ENCODE measurements at regions not wholly inside any gene's neighbourhood (a gene's known extent, or its start where the extent isn't known, plus 50 kb on each side); places are given as distances from the start of the nearest gene placed in this dataset.

- DNase-seq (ENCODE audit: unreplicated experiment), result no peak
- TF ChIP-seq, protein P1, sequence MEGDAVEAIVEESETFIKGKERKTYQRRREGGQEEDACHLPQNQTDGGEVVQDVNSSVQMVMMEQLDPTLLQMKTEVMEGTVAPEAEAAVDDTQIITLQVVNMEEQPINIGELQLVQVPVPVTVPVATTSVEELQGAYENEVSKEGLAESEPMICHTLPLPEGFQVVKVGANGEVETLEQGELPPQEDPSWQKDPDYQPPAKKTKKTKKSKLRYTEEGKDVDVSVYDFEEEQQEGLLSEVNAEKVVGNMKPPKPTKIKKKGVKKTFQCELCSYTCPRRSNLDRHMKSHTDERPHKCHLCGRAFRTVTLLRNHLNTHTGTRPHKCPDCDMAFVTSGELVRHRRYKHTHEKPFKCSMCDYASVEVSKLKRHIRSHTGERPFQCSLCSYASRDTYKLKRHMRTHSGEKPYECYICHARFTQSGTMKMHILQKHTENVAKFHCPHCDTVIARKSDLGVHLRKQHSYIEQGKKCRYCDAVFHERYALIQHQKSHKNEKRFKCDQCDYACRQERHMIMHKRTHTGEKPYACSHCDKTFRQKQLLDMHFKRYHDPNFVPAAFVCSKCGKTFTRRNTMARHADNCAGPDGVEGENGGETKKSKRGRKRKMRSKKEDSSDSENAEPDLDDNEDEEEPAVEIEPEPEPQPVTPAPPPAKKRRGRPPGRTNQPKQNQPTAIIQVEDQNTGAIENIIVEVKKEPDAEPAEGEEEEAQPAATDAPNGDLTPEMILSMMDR (IDR thresholded peaks at IDR 0.05; ENCODE audit: unreplicated experiment), result no peak
- Mint-ChIP-seq H3K4me3 (ENCODE audit: unreplicated experiment) (no peak overlapping the region), H3K27ac (ENCODE audit: low read depth, unreplicated experiment) (no peak overlapping the region), H3K36me3 (ENCODE audit: insufficient read depth, unreplicated experiment) (no peaks in the 10 kb centered on the region), H3K4me1 (ENCODE audit: insufficient read depth, unreplicated experiment) (no peaks in the 10 kb centered on the region), H3K27me3 (ENCODE audit: insufficient read depth, unreplicated experiment) (no peaks in the 10 kb centered on the region), H3K9me3 (ENCODE audit: unreplicated experiment) (no peaks in the 10 kb centered on the region)
- CTCF ChIA-PET, result no interaction called here
- no TSS peak for BruUV-seq (replicated peaks)
- POLR2A ChIA-PET, result no interaction called here
- intact Hi-C loops (cut with micrococcal nuclease), result no loop called here
Measured at GRCh38 chr15:95442107-95442719, 888.3 kb upstream of the NR2F2 start.

DNA sequence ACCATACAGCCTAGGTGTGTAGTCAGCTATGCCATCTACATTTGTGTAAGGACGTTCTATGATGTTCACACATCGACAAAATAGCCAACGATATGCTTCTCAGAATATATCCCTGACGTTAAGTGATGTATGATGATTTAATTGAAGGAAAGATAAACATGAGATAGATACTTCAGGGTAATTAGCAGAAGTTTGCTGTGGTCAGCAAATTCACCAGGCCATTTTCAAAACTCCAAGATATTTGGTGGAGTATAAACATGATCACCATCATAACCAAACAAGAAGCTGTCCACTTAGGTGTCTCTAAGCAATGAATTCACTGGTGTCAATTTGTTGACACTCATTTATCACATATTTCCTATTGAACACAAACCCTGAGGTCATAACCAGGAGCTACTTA, 885.6 kb upstream of the NR2F2 start:
- Mint-ChIP-seq H3K27ac (ENCODE audit: low read depth, unreplicated experiment) (no peak overlapping the region), H3K36me3 (ENCODE audit: insufficient read depth, unreplicated experiment) (no peaks in the 10 kb centered on the region), H3K9me3 (ENCODE audit: unreplicated experiment) (no peaks in the 10 kb centered on the region), H3K4me1 (ENCODE audit: insufficient read depth, unreplicated experiment) (peaks cover 6% of the 10 kb centered on the region), H3K4me3 (ENCODE audit: unreplicated experiment) (no peak overlapping the region), H3K27me3 (ENCODE audit: insufficient read depth, unreplicated experiment) (no peaks in the 10 kb centered on the region)
- POLR2A ChIA-PET, result no interaction called here
- no TSS peak for BruUV-seq (replicated peaks)
- CTCF ChIA-PET, result no interaction called here
- TF ChIP-seq, protein P1 (IDR thresholded peaks at IDR 0.05; ENCODE audit: unreplicated experiment), result no peak
- intact Hi-C loops (cut with micrococcal nuclease), result no loop called here
- no peak for DNase-seq (ENCODE audit: unreplicated experiment)

DNA sequence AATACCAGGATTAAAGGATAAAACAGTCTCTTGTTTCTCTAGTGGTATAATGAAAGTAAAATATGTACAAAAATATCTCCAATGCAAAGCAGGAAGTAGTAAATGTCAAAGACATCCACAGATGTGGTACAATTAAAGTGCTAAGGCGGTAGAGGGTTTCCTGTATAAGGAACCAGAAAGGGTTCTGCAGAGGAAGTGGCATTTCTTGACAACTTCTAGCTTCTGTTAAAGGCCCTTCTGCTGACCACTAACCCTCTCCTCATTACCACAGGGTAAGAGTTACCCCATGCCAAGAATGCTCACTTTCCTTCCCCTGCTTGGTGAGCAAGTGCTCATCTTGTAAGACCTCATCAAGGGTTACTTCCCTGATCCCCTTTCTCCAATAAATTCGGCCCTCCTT, 883.6 kb upstream of the NR2F2 start:
- intact Hi-C loops (cut with micrococcal nuclease), result no loop called here
- Mint-ChIP-seq H3K9me3 (ENCODE audit: unreplicated experiment) (no peaks in the 10 kb centered on the region), H3K36me3 (ENCODE audit: insufficient read depth, unreplicated experiment) (no peaks in the 10 kb centered on the region), H3K27me3 (ENCODE audit: insufficient read depth, unreplicated experiment) (no peaks in the 10 kb centered on the region), H3K4me1 (ENCODE audit: insufficient read depth, unreplicated experiment) (peaks cover 6% of the 10 kb centered on the region), H3K4me3 (ENCODE audit: unreplicated experiment) (no peak overlapping the region), H3K27ac (ENCODE audit: low read depth, unreplicated experiment) (no peak overlapping the region)
- DNase-seq (ENCODE audit: unreplicated experiment), result no peak
- BruUV-seq (replicated peaks), result no TSS peak
- POLR2A ChIA-PET, result interaction anchor here (0.7 kb wide), 1 partner anchor 44 kb away, joined by 4 read pairs; no protein-coding TSS in a partner anchor
- CTCF ChIA-PET, result interaction anchor here (0.7 kb wide), 1 partner anchor 114 kb away, joined by 3 read pairs; no protein-coding TSS in a partner anchor
- TF ChIP-seq, protein P1 (IDR thresholded peaks at IDR 0.05; ENCODE audit: unreplicated experiment), result no peak

- no peaks in the 10 kb centered on the region for H3K27me3 Mint-ChIP-seq (ENCODE audit: insufficient read depth, unreplicated experiment)
- H3K4me3 Mint-ChIP-seq (ENCODE audit: unreplicated experiment), result no peak overlapping the region
- TF ChIP-seq, protein P1 (IDR thresholded peaks at IDR 0.05; ENCODE audit: unreplicated experiment), result no peak
- no peak overlapping the region for H3K27ac Mint-ChIP-seq (ENCODE audit: low read depth, unreplicated experiment)
- no peak for DNase-seq (ENCODE audit: unreplicated experiment)
- no peaks in the 10 kb centered on the region for H3K9me3 Mint-ChIP-seq (ENCODE audit: unreplicated experiment)
- no TSS peak for BruUV-seq (replicated peaks)
- CTCF ChIA-PET, result interaction anchor here (0.7 kb wide), 1 partner anchor 113 kb away, joined by 3 read pairs; no protein-coding TSS in a partner anchor
- H3K4me1 Mint-ChIP-seq (ENCODE audit: insufficient read depth, unreplicated experiment), result peaks cover 6% of the 10 kb centered on the region
- POLR2A ChIA-PET, result interaction anchor here (0.7 kb wide), 1 partner anchor 44 kb away, joined by 4 read pairs; no protein-coding TSS in a partner anchor
- H3K36me3 Mint-ChIP-seq (ENCODE audit: insufficient read depth, unreplicated experiment), result no peaks in the 10 kb centered on the region
- intact Hi-C loops (cut with micrococcal nuclease), result no loop called here
Measured at GRCh38 chr15:95447486-95447885, 883.0 kb upstream of the NR2F2 start.

All from MCF 10A (cell line).